ENCODE measurements at regions not wholly inside any gene's neighbourhood (a gene's known extent, or its start where the extent isn't known, plus 50 kb on each side); places are given as distances from the start of the nearest gene placed in this dataset.

DNA sequence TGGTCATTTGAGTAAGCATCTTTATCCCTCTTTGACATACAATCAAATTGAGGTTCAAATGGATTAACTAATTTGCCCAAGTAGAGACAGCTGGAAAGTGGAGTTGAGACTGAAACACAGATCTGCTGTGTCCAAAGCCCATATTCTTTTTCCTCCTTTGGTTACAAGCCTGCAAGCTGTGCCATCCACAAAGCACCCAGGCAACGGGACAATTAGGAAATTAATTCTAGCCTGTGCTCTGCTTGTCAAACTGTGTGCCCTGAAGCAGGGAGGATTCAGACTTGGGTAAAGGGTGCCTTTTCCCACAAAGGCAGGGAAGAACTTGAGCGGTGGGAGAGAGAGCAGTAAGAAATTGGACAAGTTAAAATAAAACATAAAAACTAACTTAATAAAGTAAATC is 127.9 kb downstream of the DTWD1 start:
- TF ChIP-seq, protein P1, sequence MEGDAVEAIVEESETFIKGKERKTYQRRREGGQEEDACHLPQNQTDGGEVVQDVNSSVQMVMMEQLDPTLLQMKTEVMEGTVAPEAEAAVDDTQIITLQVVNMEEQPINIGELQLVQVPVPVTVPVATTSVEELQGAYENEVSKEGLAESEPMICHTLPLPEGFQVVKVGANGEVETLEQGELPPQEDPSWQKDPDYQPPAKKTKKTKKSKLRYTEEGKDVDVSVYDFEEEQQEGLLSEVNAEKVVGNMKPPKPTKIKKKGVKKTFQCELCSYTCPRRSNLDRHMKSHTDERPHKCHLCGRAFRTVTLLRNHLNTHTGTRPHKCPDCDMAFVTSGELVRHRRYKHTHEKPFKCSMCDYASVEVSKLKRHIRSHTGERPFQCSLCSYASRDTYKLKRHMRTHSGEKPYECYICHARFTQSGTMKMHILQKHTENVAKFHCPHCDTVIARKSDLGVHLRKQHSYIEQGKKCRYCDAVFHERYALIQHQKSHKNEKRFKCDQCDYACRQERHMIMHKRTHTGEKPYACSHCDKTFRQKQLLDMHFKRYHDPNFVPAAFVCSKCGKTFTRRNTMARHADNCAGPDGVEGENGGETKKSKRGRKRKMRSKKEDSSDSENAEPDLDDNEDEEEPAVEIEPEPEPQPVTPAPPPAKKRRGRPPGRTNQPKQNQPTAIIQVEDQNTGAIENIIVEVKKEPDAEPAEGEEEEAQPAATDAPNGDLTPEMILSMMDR (IDR thresholded peaks at IDR 0.05): no peak
- no peak for TF ChIP-seq EP300 (IDR thresholded peaks at IDR 0.05)
